ENCODE measurements at regions not wholly inside any gene's neighbourhood (a gene's known extent, or its start where the extent isn't known, plus 50 kb on each side); places are given as distances from the start of the nearest gene placed in this dataset.

DNA sequence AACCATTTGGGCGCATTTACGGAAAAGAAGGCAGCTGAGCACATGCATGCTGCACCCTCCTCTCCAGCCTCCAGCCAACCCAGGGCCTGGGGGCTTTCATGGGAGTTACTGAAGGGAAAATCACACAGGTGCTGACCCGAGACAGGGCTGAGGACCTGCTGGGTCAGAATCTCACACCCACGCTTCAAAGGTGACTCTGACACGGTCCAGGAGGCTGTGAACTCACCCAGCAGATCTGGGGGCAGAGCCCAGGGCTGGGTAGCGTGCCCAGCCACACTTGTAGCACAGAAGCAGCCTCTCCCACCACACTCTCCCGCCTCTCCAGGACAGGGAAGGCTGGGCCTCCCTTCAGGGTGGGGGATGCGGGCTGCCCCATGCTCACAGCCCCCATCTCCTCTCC is 347.6 kb downstream of the CTTN start:
- TF ChIP-seq RCOR1 (IDR thresholded peaks at IDR 0.05; ENCODE audit: low read length): no peak
- TF ChIP-seq EP300 (IDR thresholded peaks at IDR 0.05; ENCODE audit: borderline replicate concordance in 1 of 2, low read depth in 1 of 2, low read length in 1 of 2): no peak
- TF ChIP-seq, protein P1, sequence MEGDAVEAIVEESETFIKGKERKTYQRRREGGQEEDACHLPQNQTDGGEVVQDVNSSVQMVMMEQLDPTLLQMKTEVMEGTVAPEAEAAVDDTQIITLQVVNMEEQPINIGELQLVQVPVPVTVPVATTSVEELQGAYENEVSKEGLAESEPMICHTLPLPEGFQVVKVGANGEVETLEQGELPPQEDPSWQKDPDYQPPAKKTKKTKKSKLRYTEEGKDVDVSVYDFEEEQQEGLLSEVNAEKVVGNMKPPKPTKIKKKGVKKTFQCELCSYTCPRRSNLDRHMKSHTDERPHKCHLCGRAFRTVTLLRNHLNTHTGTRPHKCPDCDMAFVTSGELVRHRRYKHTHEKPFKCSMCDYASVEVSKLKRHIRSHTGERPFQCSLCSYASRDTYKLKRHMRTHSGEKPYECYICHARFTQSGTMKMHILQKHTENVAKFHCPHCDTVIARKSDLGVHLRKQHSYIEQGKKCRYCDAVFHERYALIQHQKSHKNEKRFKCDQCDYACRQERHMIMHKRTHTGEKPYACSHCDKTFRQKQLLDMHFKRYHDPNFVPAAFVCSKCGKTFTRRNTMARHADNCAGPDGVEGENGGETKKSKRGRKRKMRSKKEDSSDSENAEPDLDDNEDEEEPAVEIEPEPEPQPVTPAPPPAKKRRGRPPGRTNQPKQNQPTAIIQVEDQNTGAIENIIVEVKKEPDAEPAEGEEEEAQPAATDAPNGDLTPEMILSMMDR (IDR thresholded peaks at IDR 0.05): no peak
- TF ChIP-seq POLR2AphosphoS5 (IDR thresholded peaks at IDR 0.05; ENCODE audit: low read depth, low read length): no peak
- no peak for TF ChIP-seq MAX (IDR thresholded peaks at IDR 0.05; ENCODE audit: low read depth)
- TF ChIP-seq RAD21 (IDR thresholded peaks at IDR 0.05; ENCODE audit: low read length): no peak
- TF ChIP-seq RFX5 (IDR thresholded peaks at IDR 0.05; ENCODE audit: low read length): no peak
- TF ChIP-seq SMC3 (IDR thresholded peaks at IDR 0.05; ENCODE audit: low read depth, low read length): no peak
- TF ChIP-seq USF2 (IDR thresholded peaks at IDR 0.05; ENCODE audit: borderline replicate concordance, low read depth, low read length): no peak
- no peak for TF ChIP-seq REST (IDR thresholded peaks at IDR 0.05; ENCODE audit: low read depth, low read length)
- no peak for TF ChIP-seq IRF3 (IDR thresholded peaks at IDR 0.05; ENCODE audit: low read depth, low read length)
- TF ChIP-seq MEF2A (IDR thresholded peaks at IDR 0.05; ENCODE audit: borderline replicate concordance, low read depth): no peak

Measured in SK-N-SH (cell line).